Neural progenitor cell (in vitro differentiated cells): ENCODE measurements at regions not wholly inside any gene's neighbourhood (a gene's known extent, or its start where the extent isn't known, plus 50 kb on each side); places are given as distances from the start of the nearest gene placed in this dataset.

Source experiments
- DNase-seq: peaks from one replicate; pipeline ENCODE4 v3.0.0-alpha.2; 2016; ENCODE audit warnings: low spot score
- H2AFZ ChIP-seq: fragments of 200-600 bp; sonication (generic); replicated peaks from 2 replicates; pipeline ENCODE4 v1.6.1; 2016; ENCODE audit warnings: antibody characterized with exemption
- H3F3A ChIP-seq: fragments of 200-600 bp; sonication (generic); 2 replicates; pipeline ENCODE4 v1.6.1; 2016; ENCODE audit warnings: antibody characterized with exemption, low read depth
- H3K27ac ChIP-seq: fragments of 200-600 bp; sonication (generic); 2 replicates; pipeline ENCODE4 v1.5.1; 2016; ENCODE audit warnings: mild to moderate bottlenecking
- H3K27me3 ChIP-seq: fragments of 200-600 bp; sonication (generic); 2 replicates; pipeline ENCODE4 v1.6.1; 2016; ENCODE audit warnings: mild to moderate bottlenecking, moderate library complexity
- H3K36me3 ChIP-seq: fragments of 200-600 bp; sonication (generic); 2 replicates; pipeline ENCODE4 v1.5.1; 2016
- H3K4me1 ChIP-seq: fragments of 200-600 bp; sonication (generic); 2 replicates; pipeline ENCODE4 v1.6.1; 2016; ENCODE audit warnings: mixed run types
- H3K4me2 ChIP-seq: fragments of 200-600 bp; sonication (generic); 2 replicates; pipeline ENCODE4 v1.6.1; 2016
- H3K4me3 ChIP-seq: fragments of 200-600 bp; sonication (generic); 2 replicates; pipeline ENCODE4 v1.5.1; 2016
- H3K79me2 ChIP-seq: fragments of 200-600 bp; sonication (generic); 2 replicates; pipeline ENCODE4 v1.6.1; 2016; ENCODE audit warnings: low read depth
- H3K9ac ChIP-seq: fragments of 200-600 bp; sonication (generic); 2 replicates; pipeline ENCODE4 v1.6.1; 2016
- H3K9me3 ChIP-seq: fragments of 200-600 bp; sonication (generic); 2 replicates; pipeline ENCODE4 v1.5.1; 2016; ENCODE audit warnings: low read depth
- H4K20me1 ChIP-seq: fragments of 200-600 bp; sonication (generic); 2 replicates; pipeline ENCODE4 v1.6.1; 2016; ENCODE audit warnings: low read depth
- H3K27ac Mint-ChIP-seq: 3 replicates; pipeline ENCODE4 v1.8.0; 2021; ENCODE audit warnings: mixed read lengths
- H3K27me3 Mint-ChIP-seq: 2 replicates; pipeline ENCODE4 v1.8.0; 2022; ENCODE audit warnings: low read depth, mild to moderate bottlenecking, inconsistent platforms, moderate library complexity, mixed read lengths; ENCODE audit not compliant: insufficient read depth
- H3K36me3 Mint-ChIP-seq: 3 replicates; pipeline ENCODE4 v1.8.0; 2021; ENCODE audit warnings: mixed read lengths
- H3K4me1 Mint-ChIP-seq: 3 replicates; pipeline ENCODE4 v1.8.0; 2021; ENCODE audit warnings: mixed read lengths
- H3K4me3 Mint-ChIP-seq: 3 replicates; pipeline ENCODE4 v1.8.0; 2021; ENCODE audit warnings: mild to moderate bottlenecking, moderate library complexity, mixed read lengths
- H3K9me3 Mint-ChIP-seq: 3 replicates; pipeline ENCODE4 v1.8.0; 2020; ENCODE audit warnings: mixed read lengths
- EZH2 ChIP-seq: fragments of 200-600 bp; sonication (generic); IDR thresholded peaks from 2 replicates; pipeline ENCODE4 v1.6.1; 2017; ENCODE audit warnings: antibody characterized with exemption, mild to moderate bottlenecking, moderate library complexity
- EZH2phosphoT487 ChIP-seq: fragments of 200-600 bp; sonication (generic); IDR thresholded peaks from 2 replicates; pipeline ENCODE4 v1.6.1; 2017; ENCODE audit warnings: antibody characterized with exemption
- TF ChIP-seq, protein P1 (sequence below): fragments of 200-600 bp; sonication (generic); IDR thresholded peaks from 2 replicates; pipeline ENCODE4 v1.5.1; 2017; ENCODE audit warnings: antibody characterized with exemption, mild to moderate bottlenecking

DNA sequence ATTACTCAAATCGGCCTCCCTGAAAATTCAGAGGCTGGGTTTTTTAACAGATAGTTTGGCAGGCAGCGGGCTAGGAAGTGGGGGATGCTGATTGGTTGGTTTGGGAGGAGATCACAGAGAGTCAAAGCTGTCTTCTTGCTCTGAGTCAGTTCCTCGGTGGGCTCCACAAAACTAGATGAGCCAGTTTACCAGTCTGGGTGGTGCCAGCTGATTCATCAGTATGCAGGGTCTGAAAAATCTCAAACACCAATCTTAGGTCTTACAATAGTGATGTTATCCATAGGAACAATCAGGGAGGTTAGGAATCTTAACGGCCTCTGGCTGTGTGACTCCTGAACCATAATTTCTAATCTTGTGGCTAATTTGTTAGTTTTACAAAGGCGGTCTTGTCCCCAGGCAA lies 190.7 kb downstream of the C6orf118 start:
- peaks cover 2% of the 10 kb centered on the region for H3K27me3 Mint-ChIP-seq
- Histone ChIP-seq H3K4me2 (no peak overlapping the region), H2AFZ (no peak overlapping the region), H3F3A (no peaks in the 10 kb centered on the region), H3K79me2 (no peaks in the 10 kb centered on the region), H4K20me1 (no peaks in the 10 kb centered on the region), H3K4me1 (peaks cover 14% of the 10 kb centered on the region), H3K9me3 (peaks cover 7% of the 10 kb centered on the region), H3K4me3 (no peak overlapping the region), H3K36me3 (no peaks in the 10 kb centered on the region), H3K27me3 (no peaks in the 10 kb centered on the region), H3K9ac (no peak overlapping the region), H3K27ac (no peak overlapping the region)
- no peak for DNase-seq
- H3K27ac Mint-ChIP-seq, result no peak overlapping the region
- peaks cover 15% of the 10 kb centered on the region for H3K4me1 Mint-ChIP-seq
- H3K9me3 Mint-ChIP-seq, result peaks cover 13% of the 10 kb centered on the region
- H3K4me3 Mint-ChIP-seq, result no peak overlapping the region
- no peaks in the 10 kb centered on the region for H3K36me3 Mint-ChIP-seq
- TF ChIP-seq, protein P1, sequence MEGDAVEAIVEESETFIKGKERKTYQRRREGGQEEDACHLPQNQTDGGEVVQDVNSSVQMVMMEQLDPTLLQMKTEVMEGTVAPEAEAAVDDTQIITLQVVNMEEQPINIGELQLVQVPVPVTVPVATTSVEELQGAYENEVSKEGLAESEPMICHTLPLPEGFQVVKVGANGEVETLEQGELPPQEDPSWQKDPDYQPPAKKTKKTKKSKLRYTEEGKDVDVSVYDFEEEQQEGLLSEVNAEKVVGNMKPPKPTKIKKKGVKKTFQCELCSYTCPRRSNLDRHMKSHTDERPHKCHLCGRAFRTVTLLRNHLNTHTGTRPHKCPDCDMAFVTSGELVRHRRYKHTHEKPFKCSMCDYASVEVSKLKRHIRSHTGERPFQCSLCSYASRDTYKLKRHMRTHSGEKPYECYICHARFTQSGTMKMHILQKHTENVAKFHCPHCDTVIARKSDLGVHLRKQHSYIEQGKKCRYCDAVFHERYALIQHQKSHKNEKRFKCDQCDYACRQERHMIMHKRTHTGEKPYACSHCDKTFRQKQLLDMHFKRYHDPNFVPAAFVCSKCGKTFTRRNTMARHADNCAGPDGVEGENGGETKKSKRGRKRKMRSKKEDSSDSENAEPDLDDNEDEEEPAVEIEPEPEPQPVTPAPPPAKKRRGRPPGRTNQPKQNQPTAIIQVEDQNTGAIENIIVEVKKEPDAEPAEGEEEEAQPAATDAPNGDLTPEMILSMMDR, result no peak
- no peak for TF ChIP-seq EZH2phosphoT487
- TF ChIP-seq EZH2, result no peak

DNA sequence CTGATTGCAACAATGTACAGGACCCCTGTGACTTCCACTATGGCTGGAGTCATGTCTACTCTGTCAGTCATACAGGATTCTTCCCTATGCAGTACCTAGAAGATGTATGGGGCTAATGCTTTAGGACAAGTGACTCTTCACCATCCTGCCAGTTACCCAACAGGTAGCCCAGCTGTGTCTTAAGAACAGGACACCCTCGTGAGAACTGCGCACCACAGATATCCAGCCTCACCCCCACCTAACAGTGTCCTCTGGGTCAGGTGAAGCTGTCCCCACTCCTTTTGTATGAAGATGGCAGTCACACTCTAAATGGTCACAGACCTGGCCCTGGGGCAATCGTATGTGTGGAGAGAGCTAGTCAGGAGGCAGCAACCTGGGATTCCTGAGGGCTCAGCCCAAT lies 191.6 kb downstream of the C6orf118 start:
- Mint-ChIP-seq H3K4me3 (no peak overlapping the region), H3K27ac (no peak overlapping the region), H3K27me3 (peaks cover 2% of the 10 kb centered on the region), H3K36me3 (no peaks in the 10 kb centered on the region), H3K4me1 (peaks cover 15% of the 10 kb centered on the region), H3K9me3 (peaks cover 14% of the 10 kb centered on the region)
- TF ChIP-seq EZH2 (no peak), EZH2phosphoT487 (no peak)
- TF ChIP-seq, protein P1, result no peak
- Histone ChIP-seq H2AFZ (no peak overlapping the region), H3K4me2 (no peak overlapping the region), H3K79me2 (no peaks in the 10 kb centered on the region), H3F3A (no peaks in the 10 kb centered on the region), H4K20me1 (no peaks in the 10 kb centered on the region), H3K9me3 (peaks cover 12% of the 10 kb centered on the region), H3K9ac (no peak overlapping the region), H3K4me3 (no peak overlapping the region), H3K36me3 (no peaks in the 10 kb centered on the region), H3K27ac (no peak overlapping the region), H3K4me1 (peaks cover 14% of the 10 kb centered on the region), H3K27me3 (no peaks in the 10 kb centered on the region)
- DNase-seq, result no peak

DNA sequence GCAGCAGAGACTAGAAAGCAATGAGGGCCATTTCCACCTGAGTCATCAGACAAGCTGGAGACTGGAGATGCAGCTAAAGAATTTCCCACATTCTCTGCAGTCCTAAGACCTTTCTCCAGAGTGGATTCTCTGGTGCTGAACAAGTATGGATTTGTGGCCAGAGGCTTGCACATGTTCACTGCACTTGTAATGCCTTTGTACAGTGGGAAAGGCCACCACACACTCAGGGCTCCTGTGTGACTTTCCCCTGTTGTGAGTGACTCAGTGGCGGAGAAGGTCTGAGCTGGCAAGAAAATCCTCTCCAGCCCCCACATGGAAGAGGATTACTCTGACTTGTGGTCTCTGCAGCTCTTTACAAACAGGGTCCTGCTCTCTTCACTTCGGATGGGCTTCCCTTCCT lies 192.3 kb downstream of the C6orf118 start:
- peaks cover 11% of the 10 kb centered on the region for H3K9me3 Mint-ChIP-seq
- no peak overlapping the region for H3K27ac Mint-ChIP-seq
- H3K4me2 ChIP-seq, result no peak overlapping the region
- H2AFZ ChIP-seq, result no peak overlapping the region
- H3K9ac ChIP-seq, result no peak overlapping the region
- TF ChIP-seq, protein P1, result no peak
- TF ChIP-seq EZH2phosphoT487 (no peak), EZH2 (no peak)
- H3K27me3 Mint-ChIP-seq, result peaks cover 2% of the 10 kb centered on the region
- no peaks in the 10 kb centered on the region for H3K36me3 ChIP-seq
- H3K79me2 ChIP-seq, result no peaks in the 10 kb centered on the region
- no peaks in the 10 kb centered on the region for H4K20me1 ChIP-seq
- H3K36me3 Mint-ChIP-seq, result no peaks in the 10 kb centered on the region
- H3K4me1 ChIP-seq, result peaks cover 14% of the 10 kb centered on the region
- no peak overlapping the region for H3K27ac ChIP-seq
- H3K4me3 ChIP-seq, result no peak overlapping the region
- peaks cover 15% of the 10 kb centered on the region for H3K4me1 Mint-ChIP-seq
- H3K9me3 ChIP-seq, result peaks cover 12% of the 10 kb centered on the region
- no peaks in the 10 kb centered on the region for H3F3A ChIP-seq
- no peaks in the 10 kb centered on the region for H3K27me3 ChIP-seq
- no peak for DNase-seq
- H3K4me3 Mint-ChIP-seq, result no peak overlapping the region

DNA sequence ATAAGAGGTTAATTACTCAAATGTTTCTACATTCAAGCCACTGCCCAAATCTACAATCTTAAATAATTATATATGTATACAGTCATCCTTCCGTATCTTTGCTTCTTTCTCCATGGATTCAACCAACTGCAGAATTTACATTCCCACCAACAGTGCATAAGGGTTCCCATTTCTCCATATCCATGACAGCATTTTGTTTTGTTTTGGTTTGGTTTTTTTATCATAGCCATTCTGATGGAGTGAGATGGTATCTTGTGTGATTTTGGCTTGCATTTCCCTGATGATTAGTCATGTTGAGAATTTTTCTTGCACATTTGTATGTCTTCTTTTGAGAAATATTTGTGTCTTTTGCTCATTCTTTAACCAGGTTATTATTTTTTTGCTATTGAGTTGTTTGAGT lies 198.5 kb downstream of the C6orf118 start:
- H3K4me3 ChIP-seq, result no peak overlapping the region
- no peak overlapping the region for H3K4me2 ChIP-seq
- no peak overlapping the region for H3K4me3 Mint-ChIP-seq
- H4K20me1 ChIP-seq, result no peaks in the 10 kb centered on the region
- H3K27me3 Mint-ChIP-seq, result no peaks in the 10 kb centered on the region
- no peak overlapping the region for H3K27ac Mint-ChIP-seq
- peaks cover 12% of the 10 kb centered on the region for H3K9me3 ChIP-seq
- H3K27ac ChIP-seq, result no peak overlapping the region
- H3F3A ChIP-seq, result no peaks in the 10 kb centered on the region
- H3K4me1 Mint-ChIP-seq, result no peaks in the 10 kb centered on the region
- H3K36me3 ChIP-seq, result no peaks in the 10 kb centered on the region
- no peak overlapping the region for H3K9ac ChIP-seq
- no peaks in the 10 kb centered on the region for H3K27me3 ChIP-seq
- DNase-seq, result no peak
- H3K79me2 ChIP-seq, result no peaks in the 10 kb centered on the region
- H3K36me3 Mint-ChIP-seq, result no peaks in the 10 kb centered on the region
- TF ChIP-seq EZH2phosphoT487, result no peak
- TF ChIP-seq EZH2, result no peak
- TF ChIP-seq, protein P1, result no peak
- peaks cover 11% of the 10 kb centered on the region for H3K9me3 Mint-ChIP-seq
- H3K4me1 ChIP-seq, result no peaks in the 10 kb centered on the region
- no peak overlapping the region for H2AFZ ChIP-seq
